Testis (tissue), 2 donors: ENCODE measurements at regions not wholly inside any gene's neighbourhood (a gene's known extent, or its start where the extent isn't known, plus 50 kb on each side); places are given as distances from the start of the nearest gene placed in this dataset.

Experiments used
- DNase-seq: peaks from one replicate; pipeline ENCODE4 v3.0.0-alpha.2; 2019
- H3K27ac ChIP-seq, 2 donors: fragments of 200-600 bp; sonication (generic); one replicate each; pipeline ENCODE4 v1.5.1; 2019
- H3K27me3 ChIP-seq: fragments of 200-600 bp; sonication (generic); one replicate; pipeline ENCODE4 v1.5.1; 2019
- H3K36me3 ChIP-seq: fragments of 200-600 bp; sonication (generic); one replicate; pipeline ENCODE4 v1.5.1; 2017; ENCODE audit warnings: low read depth; ENCODE audit errors: missing control alignments
- H3K4me1 ChIP-seq: fragments of 200-600 bp; sonication (generic); one replicate; pipeline ENCODE4 v1.5.1; 2019
- H3K4me3 ChIP-seq, 2 donors: fragments of 200-600 bp; sonication (generic); one replicate each; pipeline ENCODE4 v1.5.1; 2017 to 2019
- H3K9me3 ChIP-seq: fragments of 200-600 bp; sonication (generic); one replicate; pipeline ENCODE4 v1.5.1; 2017
- POLR2A ChIP-seq: fragments of 450-650 bp; IDR thresholded peaks from one replicate; pipeline ENCODE4 v1.6.1; 2017; ENCODE audit warnings: antibody characterized with exemption, mild to moderate bottlenecking, moderate library complexity
- WGBS, 2 donors: methylation state at CpG; one replicate each; pipeline ENCODE4 v1.1.5; 2018; 5-methylcytosine and 5-hydroxymethylcytosine counted together
- intact Hi-C: fragments of 100-400 bp; cut with DNase I; formaldehyde crosslinking; loops from one replicate; pipeline ENCODE4 v1.15.1; 2023; ENCODE audit warnings: low total_unique reads
- TF ChIP-seq, protein P1 (sequence below), 3 experiments: fragments of 450-650 bp in 2 of 3; fragments of 200-600 bp in 1 of 3; sonication (generic) in 1 of 3; IDR thresholded peaks; one replicate each; pipeline ENCODE4 v1.5.1; 2016 to 2019; ENCODE audit warnings: antibody characterized with exemption in 3 of 3, mild to moderate bottlenecking in 2 of 3, moderate library complexity in 1 of 3

DNA sequence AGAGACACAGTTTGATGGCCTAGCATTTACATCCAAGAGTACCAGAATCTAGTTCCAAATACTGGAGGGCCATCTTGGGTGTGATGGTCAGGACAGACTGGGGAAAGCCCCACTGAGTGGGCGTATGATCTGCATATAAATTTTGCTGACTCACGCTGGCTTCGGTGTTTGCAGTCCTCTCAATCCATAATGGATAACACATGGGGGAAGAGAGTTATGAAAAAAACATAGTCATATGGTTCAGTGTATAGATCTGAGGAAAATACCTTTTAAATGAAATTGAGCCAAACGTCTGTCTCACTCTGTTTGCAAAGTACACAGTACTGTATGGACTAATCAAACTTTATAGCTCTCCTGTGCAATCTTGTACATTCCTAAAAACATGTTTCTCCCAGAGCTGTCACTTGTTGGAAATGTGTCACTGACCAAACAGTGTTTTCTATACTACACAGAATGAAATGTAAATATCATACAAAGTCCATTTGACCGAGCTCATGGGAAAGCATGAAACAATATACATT, 125.3 kb upstream of the THBS1 start:
- H3K27me3 ChIP-seq, result no peaks in the 10 kb centered on the region
- WGBS, 2 donors, result 82 to 83% methylated on average over 5 of the region's 5 CpGs
- H3K4me1 ChIP-seq, result peaks cover 5% of the 10 kb centered on the region
- no peaks in the 10 kb centered on the region for H3K36me3 ChIP-seq
- no peak overlapping the region for H3K27ac ChIP-seq
- no peak overlapping the region for H3K4me3 ChIP-seq
- no peaks in the 10 kb centered on the region for H3K9me3 ChIP-seq
- no peak for DNase-seq
- no peak for TF ChIP-seq POLR2A
- TF ChIP-seq, protein P1, sequence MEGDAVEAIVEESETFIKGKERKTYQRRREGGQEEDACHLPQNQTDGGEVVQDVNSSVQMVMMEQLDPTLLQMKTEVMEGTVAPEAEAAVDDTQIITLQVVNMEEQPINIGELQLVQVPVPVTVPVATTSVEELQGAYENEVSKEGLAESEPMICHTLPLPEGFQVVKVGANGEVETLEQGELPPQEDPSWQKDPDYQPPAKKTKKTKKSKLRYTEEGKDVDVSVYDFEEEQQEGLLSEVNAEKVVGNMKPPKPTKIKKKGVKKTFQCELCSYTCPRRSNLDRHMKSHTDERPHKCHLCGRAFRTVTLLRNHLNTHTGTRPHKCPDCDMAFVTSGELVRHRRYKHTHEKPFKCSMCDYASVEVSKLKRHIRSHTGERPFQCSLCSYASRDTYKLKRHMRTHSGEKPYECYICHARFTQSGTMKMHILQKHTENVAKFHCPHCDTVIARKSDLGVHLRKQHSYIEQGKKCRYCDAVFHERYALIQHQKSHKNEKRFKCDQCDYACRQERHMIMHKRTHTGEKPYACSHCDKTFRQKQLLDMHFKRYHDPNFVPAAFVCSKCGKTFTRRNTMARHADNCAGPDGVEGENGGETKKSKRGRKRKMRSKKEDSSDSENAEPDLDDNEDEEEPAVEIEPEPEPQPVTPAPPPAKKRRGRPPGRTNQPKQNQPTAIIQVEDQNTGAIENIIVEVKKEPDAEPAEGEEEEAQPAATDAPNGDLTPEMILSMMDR (IDR thresholded peaks at IDR 0.05), result no peak
- intact Hi-C loops, result no loop called here

DNA sequence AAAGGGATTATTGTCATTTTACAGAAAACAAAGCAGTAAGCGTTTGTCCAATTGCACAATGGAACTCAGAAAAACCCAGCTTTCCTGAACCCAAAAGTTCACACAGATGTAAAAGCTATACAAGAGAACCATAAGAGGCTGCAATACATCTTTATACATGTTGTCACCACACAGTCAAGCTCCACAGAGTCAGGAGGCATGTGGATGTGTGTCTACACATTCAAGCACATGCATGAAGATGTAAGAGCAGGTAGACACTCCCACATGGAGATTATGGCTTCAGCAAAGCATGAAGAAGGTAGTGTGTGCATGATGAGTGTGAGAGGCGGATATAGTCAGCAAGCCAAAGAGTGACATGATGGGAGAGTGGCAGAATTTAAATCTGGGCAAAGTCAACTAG, 124.7 kb upstream of the THBS1 start:
- TF ChIP-seq POLR2A, result no peak
- TF ChIP-seq, protein P1 (IDR thresholded peaks at IDR 0.05), result no peak
- H3K27ac ChIP-seq, result no peak overlapping the region
- no peaks in the 10 kb centered on the region for H3K27me3 ChIP-seq
- H3K9me3 ChIP-seq, result no peaks in the 10 kb centered on the region
- 93 to 94% methylated on average over 2 of the region's 2 CpGs for WGBS, 2 donors
- no peak for DNase-seq
- H3K36me3 ChIP-seq, result no peaks in the 10 kb centered on the region
- H3K4me3 ChIP-seq, result no peak overlapping the region
- intact Hi-C loops, result no loop called here
- peaks cover 5% of the 10 kb centered on the region for H3K4me1 ChIP-seq

DNA sequence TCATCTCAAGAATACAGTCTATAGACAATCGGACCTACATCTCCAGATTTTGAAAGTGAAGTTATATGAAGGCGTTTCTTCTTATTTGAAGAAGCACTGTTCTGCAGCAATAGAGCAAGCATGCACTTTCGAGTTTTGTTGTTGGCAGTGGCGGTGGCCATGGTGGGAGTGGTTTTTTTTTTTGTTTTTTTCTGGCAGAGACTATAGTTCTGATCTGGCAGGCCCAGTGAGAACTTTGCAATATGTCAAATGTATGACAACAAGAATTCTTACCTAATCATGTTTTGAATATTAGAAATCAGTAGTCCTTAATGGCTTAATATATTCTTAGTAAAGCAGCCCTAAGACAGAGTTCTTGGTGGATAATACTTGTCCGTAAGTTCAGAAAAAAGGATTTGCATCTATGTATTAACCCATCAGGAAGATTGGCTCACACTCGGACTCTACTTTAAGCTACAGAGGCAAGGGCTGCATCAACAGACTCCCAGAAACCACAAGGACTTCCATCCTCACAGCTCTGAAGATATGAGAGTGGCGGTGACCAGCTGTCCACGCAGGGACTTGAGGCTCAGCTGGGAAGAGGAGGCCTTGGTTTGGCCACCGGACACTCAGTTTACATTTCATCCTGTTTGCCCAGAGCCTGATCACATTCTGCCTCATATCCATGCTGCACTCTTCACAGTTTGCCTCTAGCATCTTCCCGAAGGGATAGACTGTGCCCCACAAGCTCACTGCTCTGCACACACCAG, 124.1 kb upstream of the THBS1 start:
- H3K27me3 ChIP-seq, result no peaks in the 10 kb centered on the region
- no peaks in the 10 kb centered on the region for H3K36me3 ChIP-seq
- no peak overlapping the region for H3K4me3 ChIP-seq
- no peaks in the 10 kb centered on the region for H3K9me3 ChIP-seq
- intact Hi-C loops, result no loop called here
- 93 to 94% methylated on average over 10 of the region's 10 CpGs for WGBS, 2 donors
- no peak overlapping the region for H3K27ac ChIP-seq
- DNase-seq, result no peak
- TF ChIP-seq, protein P1 (IDR thresholded peaks at IDR 0.05), result no peak
- TF ChIP-seq POLR2A, result no peak
- H3K4me1 ChIP-seq, result peaks cover 10% of the 10 kb centered on the region

DNA sequence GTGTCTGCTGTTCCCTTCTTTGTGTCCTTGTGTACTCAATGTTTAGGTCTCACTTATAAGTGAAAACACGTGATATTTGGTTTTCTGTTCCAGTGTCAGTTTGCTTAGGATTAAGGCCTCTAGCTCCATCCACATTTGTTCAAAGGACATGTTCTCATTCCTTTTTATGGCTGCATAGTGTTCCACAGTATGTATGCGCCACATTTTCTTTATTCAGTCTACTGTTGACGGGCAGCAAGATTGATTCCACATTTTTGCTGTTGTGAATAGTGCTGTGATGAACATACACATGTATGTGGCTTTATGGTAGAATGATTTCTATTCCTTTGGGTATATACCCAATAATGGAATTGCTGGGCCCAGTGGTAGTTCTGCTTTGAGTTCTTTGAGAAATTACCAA, 122.7 kb upstream of the THBS1 start:
- H3K4me1 ChIP-seq, result peaks cover 13% of the 10 kb centered on the region
- H3K27me3 ChIP-seq, result no peaks in the 10 kb centered on the region
- no peak for TF ChIP-seq POLR2A
- TF ChIP-seq, protein P1 (IDR thresholded peaks at IDR 0.05), result no peak
- H3K36me3 ChIP-seq, result no peaks in the 10 kb centered on the region
- intact Hi-C loops, result no loop called here
- 92 to 93% methylated on average over 3 of the region's 3 CpGs for WGBS, 2 donors
- H3K27ac ChIP-seq, result no peak overlapping the region
- no peak for DNase-seq
- no peak overlapping the region for H3K4me3 ChIP-seq
- H3K9me3 ChIP-seq, result no peaks in the 10 kb centered on the region

DNA sequence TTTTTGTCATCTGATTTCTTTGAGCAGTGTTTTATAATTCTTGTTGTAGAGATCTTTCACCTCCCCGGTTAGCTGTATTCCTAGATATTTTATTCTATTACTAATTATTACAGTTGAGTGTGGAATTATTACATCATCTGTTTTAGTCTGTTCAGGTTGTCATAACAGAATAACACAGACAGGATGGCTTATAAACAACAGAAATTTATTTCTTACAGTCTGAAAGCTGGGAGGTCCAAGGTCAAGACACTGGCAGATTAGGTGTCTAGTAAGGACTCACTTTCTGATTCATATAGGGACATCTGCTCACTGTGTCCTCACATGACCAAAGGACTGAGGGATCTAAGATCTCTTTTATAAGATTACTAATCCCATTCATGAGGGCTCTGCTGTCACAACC, 121.3 kb upstream of the THBS1 start:
- Histone ChIP-seq H3K27ac (no peak overlapping the region), H3K4me3 (no peak overlapping the region), H3K27me3 (no peaks in the 10 kb centered on the region), H3K4me1 (peaks cover 13% of the 10 kb centered on the region), H3K9me3 (no peaks in the 10 kb centered on the region), H3K36me3 (no peaks in the 10 kb centered on the region)
- 81 to 91% methylated on average over 1 of the region's 1 CpG for WGBS, 2 donors
- intact Hi-C loops, result no loop called here
- TF ChIP-seq POLR2A, result no peak
- TF ChIP-seq, protein P1 (IDR thresholded peaks at IDR 0.05), result no peak
- no peak for DNase-seq
